Keratinocyte (primary cell): ENCODE measurements at regions not wholly inside any gene's neighbourhood (a gene's known extent, or its start where the extent isn't known, plus 50 kb on each side); places are given as distances from the start of the nearest gene placed in this dataset.

Experiments
- DNase-seq: peaks from one replicate; pipeline ENCODE4 v3.0.0-alpha.2; 2011; ENCODE audit warnings: low read depth, missing footprints, low spot score
- FAIRE-seq: peaks from 2 replicates; lab custom pipeline; 2011; peaks lifted over from hg19 to GRCh38; lab: Jason Lieb, UNC
- H2AFZ ChIP-seq: 2 replicates; pipeline ENCODE4 v1.6.0; 2012; ENCODE audit warnings: low read length, control low read depth, inconsistent platforms; ENCODE audit not compliant: control insufficient read depth
- H3K27ac ChIP-seq: 2 replicates; pipeline ENCODE4 v1.5.1; 2011; ENCODE audit warnings: low read length; ENCODE audit not compliant: control insufficient read depth, insufficient read depth
- H3K27me3 ChIP-seq: 3 replicates; pipeline ENCODE4 v1.6.0; 2011; ENCODE audit warnings: low read length; ENCODE audit not compliant: control insufficient read depth, insufficient read depth; ENCODE audit errors: extremely low read depth
- H3K36me3 ChIP-seq, 2 experiments: 2 replicates in 1 of 2; 3 replicates in 1 of 2; pipeline ENCODE4 v1.5.1; 2011; ENCODE audit warnings: low read length in 2 of 2, mild to moderate bottlenecking in 1 of 2; ENCODE audit not compliant: control insufficient read depth in 2 of 2, insufficient read depth in 2 of 2; ENCODE audit errors: extremely low read depth in 1 of 2
- H3K4me1 ChIP-seq: 3 replicates; pipeline ENCODE4 v1.5.1; 2011; ENCODE audit warnings: low read length; ENCODE audit not compliant: control insufficient read depth, insufficient read depth; ENCODE audit errors: extremely low read depth
- H3K4me2 ChIP-seq: 3 replicates; pipeline ENCODE4 v1.6.0; 2011; ENCODE audit warnings: low read depth, low read length; ENCODE audit not compliant: control insufficient read depth, insufficient read depth; ENCODE audit errors: extremely low read depth
- H3K4me3 ChIP-seq, 3 experiments: fragments of 200-600 bp in 1 of 3; sonication (generic) in 1 of 3; 2 replicates in 2 of 3; 3 replicates in 1 of 3; pipeline ENCODE4 v1.5.1; 2011 to 2016; ENCODE audit warnings: low read length in 3 of 3, mild to moderate bottlenecking in 3 of 3, control low read depth in 2 of 3, inconsistent platforms in 1 of 3, low read depth in 1 of 3, mixed read lengths in 1 of 3, mixed run types in 1 of 3, moderate library complexity in 1 of 3; ENCODE audit not compliant: control insufficient read depth in 2 of 3, insufficient read depth in 2 of 3; ENCODE audit errors: extremely low read depth in 1 of 3
- H3K79me2 ChIP-seq: 2 replicates; pipeline ENCODE4 v1.6.0; 2012; ENCODE audit warnings: low read length; ENCODE audit not compliant: control insufficient read depth, insufficient read depth
- H3K9ac ChIP-seq: 3 replicates; pipeline ENCODE4 v1.6.0; 2011; ENCODE audit warnings: low read length; ENCODE audit not compliant: control insufficient read depth, insufficient read depth; ENCODE audit errors: extremely low read depth
- H3K9me1 ChIP-seq: 3 replicates; pipeline ENCODE4 v1.6.0; 2011; ENCODE audit warnings: low read length; ENCODE audit not compliant: control insufficient read depth, insufficient read depth; ENCODE audit errors: extremely low read depth
- H3K9me3 ChIP-seq: 2 replicates; pipeline ENCODE4 v1.5.1; 2012; ENCODE audit warnings: low read depth, low read length; ENCODE audit not compliant: control insufficient read depth
- H4K20me1 ChIP-seq: 3 replicates; pipeline ENCODE4 v1.6.0; 2011; ENCODE audit warnings: low read length; ENCODE audit not compliant: control insufficient read depth, insufficient read depth; ENCODE audit errors: extremely low read depth
- CTCF ChIP-seq, 3 experiments: IDR thresholded peaks in 1 of 3; conservative IDR thresholded peaks in 1 of 3; optimal IDR thresholded peaks in 1 of 3; 2 replicates in 2 of 3; 3 replicates in 1 of 3; pipeline versions ENCODE3 to v1.5.1; 2011; ENCODE audit warnings: low read length in 3 of 3, mild to moderate bottlenecking in 3 of 3, moderate library complexity in 2 of 3, control low read depth in 1 of 3, inconsistent platforms in 1 of 3; ENCODE audit not compliant: insufficient read depth in 2 of 3; ENCODE audit errors: extremely low read depth in 1 of 3
- EZH2 ChIP-seq: IDR thresholded peaks from one replicate; pipeline ENCODE4 v1.6.1; 2012; ENCODE audit warnings: inconsistent platforms, mild to moderate bottlenecking, low read length, moderate library complexity
- dilution Hi-C: fragments of 300-500 bp; cut with MboI; formaldehyde crosslinking; loops from one replicate; pipeline ENCODE4 v1.7.0; 2020; ENCODE audit warnings: low sequenced_read_pairs; ENCODE audit not compliant: extremely low pct_ligation_motif_present

- Histone ChIP-seq H3K27ac (no peak overlapping the region), H3K9me3 (no peaks in the 10 kb centered on the region), H2AFZ (no peak overlapping the region), H3K9me1 (no peaks in the 10 kb centered on the region), H3K9ac (no peak overlapping the region), H3K4me3 (no peak overlapping the region), H3K36me3 (no peaks in the 10 kb centered on the region), H3K79me2 (no peaks in the 10 kb centered on the region), H3K4me1 (no peaks in the 10 kb centered on the region), H3K4me2 (no peak overlapping the region), H4K20me1 (no peaks in the 10 kb centered on the region), H3K27me3 (no peaks in the 10 kb centered on the region)
- TF ChIP-seq CTCF (optimal IDR thresholded peaks at IDR 0.05 in 1 of 3, IDR thresholded peaks at IDR 0.05 in 1 of 3, conservative IDR thresholded peaks at IDR 0.05 in 1 of 3; ENCODE audit: extremely low read depth in 1 of 3, insufficient read depth in 2 of 3, low read length in 3 of 3) (no peak), EZH2 (no peak)
- DNase-seq: no peak
- dilution Hi-C loops: no loop called here
- FAIRE-seq: no peak
Observed at GRCh38 chr2:118711603-118712002, 135.8 kb downstream of the EN1 start.

GRCh38 chr2:118710481-118710880 lies 137.0 kb downstream of the EN1 start:
- Histone ChIP-seq H3K9me3 (no peaks in the 10 kb centered on the region), H3K27me3 (no peaks in the 10 kb centered on the region), H3K4me3 (no peak overlapping the region), H3K79me2 (no peaks in the 10 kb centered on the region), H4K20me1 (no peaks in the 10 kb centered on the region), H3K4me1 (no peaks in the 10 kb centered on the region), H2AFZ (no peak overlapping the region), H3K27ac (no peak overlapping the region), H3K9ac (no peak overlapping the region), H3K4me2 (no peak overlapping the region), H3K9me1 (no peaks in the 10 kb centered on the region), H3K36me3 (no peaks in the 10 kb centered on the region)
- dilution Hi-C loops: no loop called here
- no peak for DNase-seq
- TF ChIP-seq EZH2: no peak
- no peak for TF ChIP-seq CTCF (optimal IDR thresholded peaks at IDR 0.05 in 1 of 3, IDR thresholded peaks at IDR 0.05 in 1 of 3, conservative IDR thresholded peaks at IDR 0.05 in 1 of 3; ENCODE audit: extremely low read depth in 1 of 3, insufficient read depth in 2 of 3, low read length in 3 of 3)
- no peak for FAIRE-seq
